ENCODE measurements at regions not wholly inside any gene's neighbourhood (a gene's known extent, or its start where the extent isn't known, plus 50 kb on each side); places are given as distances from the start of the nearest gene placed in this dataset.

DNA sequence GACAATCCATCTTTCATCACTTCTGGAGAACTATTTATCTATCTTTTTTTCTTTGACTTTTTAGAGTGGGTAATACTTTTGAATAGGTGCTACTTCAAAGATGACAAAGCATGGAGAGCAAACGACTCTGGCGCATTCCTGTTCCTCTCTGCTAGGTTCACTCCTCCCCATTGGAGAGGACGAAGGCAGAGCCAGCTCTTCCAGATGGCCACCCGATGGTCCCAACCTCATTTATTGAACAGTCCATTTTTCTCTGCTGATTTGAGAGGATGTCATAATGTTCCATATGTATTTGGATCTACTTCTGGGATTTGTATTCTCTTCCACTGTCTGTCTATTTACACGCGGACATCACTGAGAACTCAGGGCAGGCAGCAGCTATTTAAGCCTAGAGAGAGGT, 284.3 kb upstream of the CXCR4 start:
- no CpG with 5 or more reads among the region's 6 CpGs for WGBS (ENCODE audit: extremely low coverage, insufficient read length, low lambda C conversion rate)

More for the DNA sequence above, 284.3 kb upstream of the CXCR4 start:
- Histone ChIP-seq H4K20me1 (ENCODE audit: control insufficient read depth, insufficient read depth, insufficient read length) (no peaks in the 10 kb centered on the region), H3K4me1 (ENCODE audit: insufficient read depth, low read length) (no peaks in the 10 kb centered on the region), H3T11ph (ENCODE audit: low read length) (no peak overlapping the region), H2BK120ac (ENCODE audit: low read depth, low read length, poor library complexity, severe bottlenecking) (no peak overlapping the region), H3K56ac (ENCODE audit: insufficient read length, low read depth, low read length) (no peak overlapping the region), H3K9ac (ENCODE audit: extremely low read depth, insufficient read length, low read length) (no peak overlapping the region), H3K18ac (ENCODE audit: insufficient read length, low read depth, low read length) (no peak overlapping the region), H3K4me2 (ENCODE audit: insufficient read depth, insufficient read length, low read length) (no peak overlapping the region), H2AFZ (ENCODE audit: low read length) (no peak overlapping the region), H2BK15ac (ENCODE audit: low read depth, low read length) (no peak overlapping the region), H3K4ac (ENCODE audit: low read depth, low read length) (no peak overlapping the region), H4K8ac (replicated peaks; ENCODE audit: insufficient read length, low read depth, low read length) (no peak overlapping the region), H2BK12ac (ENCODE audit: insufficient read length, low read depth, low read length) (no peak overlapping the region), H3K23me2 (ENCODE audit: insufficient read length, low read depth, low read length, poor library complexity, severe bottlenecking) (no peaks in the 10 kb centered on the region), H3K79me2 (ENCODE audit: insufficient read depth, low read length) (no peaks in the 10 kb centered on the region), H2AK5ac (ENCODE audit: insufficient read length, low read length) (no peak overlapping the region), H4K91ac (ENCODE audit: insufficient read length, low read depth, low read length) (no peak overlapping the region), H3K79me1 (ENCODE audit: insufficient read depth, low read depth, low read length, poor library complexity, severe bottlenecking) (no peaks in the 10 kb centered on the region), H2BK20ac (ENCODE audit: low read depth, low read length, poor library complexity, severe bottlenecking) (no peak overlapping the region), H3K23ac (ENCODE audit: insufficient read length, low read depth, low read length) (no peak overlapping the region), H3K27ac (ENCODE audit: insufficient read length, low read depth, low read length) (no peak overlapping the region), H3K27me3 (ENCODE audit: insufficient read depth, low read length) (no peaks in the 10 kb centered on the region), H3K14ac (ENCODE audit: insufficient read depth, low read length) (no peak overlapping the region), H3K9me3 (ENCODE audit: control insufficient read depth, low read depth, low read length) (no peaks in the 10 kb centered on the region), H2BK5ac (ENCODE audit: insufficient read length, low read length) (no peak overlapping the region), H4K5ac (ENCODE audit: insufficient read length, low read depth, low read length) (no peak overlapping the region)
- Mint-ChIP-seq H3K36me3 (ENCODE audit: insufficient read depth in 1 of 3, low read depth in 3 of 3) (no peaks in the 10 kb centered on the region; a peak in 1 of 7 replicates), H3K27me3 (ENCODE audit: low read depth) (peaks cover 15% of the 10 kb centered on the region), H3K4me1 (peaks cover 5 to 6% of the 10 kb centered on the region in 2 experiments), H3K27ac (no peak overlapping the region), H3K4me3 (no peak overlapping the region), H3K9me3 (no peaks in the 10 kb centered on the region)
- TF ChIP-seq, protein P1, sequence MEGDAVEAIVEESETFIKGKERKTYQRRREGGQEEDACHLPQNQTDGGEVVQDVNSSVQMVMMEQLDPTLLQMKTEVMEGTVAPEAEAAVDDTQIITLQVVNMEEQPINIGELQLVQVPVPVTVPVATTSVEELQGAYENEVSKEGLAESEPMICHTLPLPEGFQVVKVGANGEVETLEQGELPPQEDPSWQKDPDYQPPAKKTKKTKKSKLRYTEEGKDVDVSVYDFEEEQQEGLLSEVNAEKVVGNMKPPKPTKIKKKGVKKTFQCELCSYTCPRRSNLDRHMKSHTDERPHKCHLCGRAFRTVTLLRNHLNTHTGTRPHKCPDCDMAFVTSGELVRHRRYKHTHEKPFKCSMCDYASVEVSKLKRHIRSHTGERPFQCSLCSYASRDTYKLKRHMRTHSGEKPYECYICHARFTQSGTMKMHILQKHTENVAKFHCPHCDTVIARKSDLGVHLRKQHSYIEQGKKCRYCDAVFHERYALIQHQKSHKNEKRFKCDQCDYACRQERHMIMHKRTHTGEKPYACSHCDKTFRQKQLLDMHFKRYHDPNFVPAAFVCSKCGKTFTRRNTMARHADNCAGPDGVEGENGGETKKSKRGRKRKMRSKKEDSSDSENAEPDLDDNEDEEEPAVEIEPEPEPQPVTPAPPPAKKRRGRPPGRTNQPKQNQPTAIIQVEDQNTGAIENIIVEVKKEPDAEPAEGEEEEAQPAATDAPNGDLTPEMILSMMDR (conservative IDR thresholded peaks at IDR 0.05) = no peak
- no peak for DNase-seq
